Breast epithelium (tissue), 4 donors: ENCODE measurements at regions not wholly inside any gene's neighbourhood (a gene's known extent, or its start where the extent isn't known, plus 50 kb on each side); places are given as distances from the start of the nearest gene placed in this dataset.

Experiments
- DNase-seq, 2 donors: peaks; one replicate each; pipeline ENCODE4 v3.0.0-alpha.2; 2019; ENCODE audit warnings: low spot score in 2 of 2
- H3K27ac ChIP-seq, 2 donors: fragments of 200-600 bp; sonication (generic) in 1 of 2; one replicate each; pipeline ENCODE4 v1.5.1; 2016 to 2019; ENCODE audit warnings: mild to moderate bottlenecking in 1 of 2
- H3K27me3 ChIP-seq, 2 donors: fragments of 200-600 bp; sonication (generic) in 1 of 2; one replicate each; pipeline versions ENCODE4 v1.5.1 to v1.6.0; 2017 to 2019; ENCODE audit warnings: control low read depth in 1 of 2, mild to moderate bottlenecking in 1 of 2
- H3K36me3 ChIP-seq: fragments of 200-600 bp; one replicate; pipeline ENCODE4 v1.5.1; 2019
- H3K4me1 ChIP-seq, 2 donors: fragments of 200-600 bp; sonication (generic); one replicate each; pipeline ENCODE4 v1.5.1; 2016 to 2019; ENCODE audit warnings: control low read depth in 1 of 2
- H3K4me3 ChIP-seq, 3 donors: fragments of 200-600 bp; sonication (generic); 1 replicate in 2 of 3; 2 replicates in 1 of 3; pipeline ENCODE4 v1.5.1; 2016 to 2019; ENCODE audit warnings: mild to moderate bottlenecking in 3 of 3, moderate library complexity in 2 of 3
- H3K9me3 ChIP-seq, 2 donors: fragments of 200-600 bp; sonication (generic) in 1 of 2; one replicate each; pipeline ENCODE4 v1.5.1; 2016 to 2019; ENCODE audit warnings: control low read depth in 1 of 2
- POLR2A ChIP-seq: fragments of 450-650 bp; IDR thresholded peaks from one replicate; pipeline ENCODE4 v1.6.1; 2016; ENCODE audit warnings: antibody characterized with exemption, mild to moderate bottlenecking, moderate library complexity
- POLR2AphosphoS5 ChIP-seq, 3 donors: sonication (generic); formaldehyde crosslinking; IDR thresholded peaks; one replicate each; pipeline ENCODE4 v1.6.1; 2017; ENCODE audit warnings: antibody characterized with exemption in 3 of 3
- intact Hi-C: fragments of 100-400 bp; cut with DNase I; formaldehyde crosslinking; loops from one replicate; pipeline ENCODE4 v1.15.1; 2023; ENCODE audit warnings: low total_unique reads
- TF ChIP-seq, protein P1 (sequence below), 3 donors: fragments of 450-650 bp; IDR thresholded peaks; one replicate each; pipeline ENCODE4 v1.5.1; 2016 to 2017; ENCODE audit warnings: antibody characterized with exemption in 3 of 3, mild to moderate bottlenecking in 3 of 3, moderate library complexity in 3 of 3

DNA sequence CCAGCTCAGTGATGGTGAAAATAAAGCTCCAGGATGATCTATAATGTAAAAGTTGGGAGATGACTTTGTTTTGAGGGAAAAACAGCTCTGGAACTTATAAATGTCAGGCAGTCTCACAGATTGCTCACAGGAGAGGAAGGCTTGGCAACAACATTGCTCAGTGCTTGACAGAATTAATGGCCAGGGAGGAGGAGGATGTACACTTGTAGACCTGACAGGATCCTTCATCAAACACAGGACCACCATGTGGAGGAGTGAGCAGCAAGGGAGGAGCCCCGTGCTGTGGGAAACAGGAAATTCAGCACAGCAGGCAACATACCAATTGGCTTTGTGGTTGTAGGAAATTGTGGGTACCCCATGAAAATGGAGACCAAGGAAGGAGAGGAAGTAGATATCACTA is 291.8 kb upstream of the CAMK1G start:
- Histone ChIP-seq H3K36me3 (no peaks in the 10 kb centered on the region), H3K4me1 (no peaks in the 10 kb centered on the region), H3K4me3 (no peak overlapping the region), H3K27me3 (no peaks in the 10 kb centered on the region), H3K9me3 (no peaks in the 10 kb centered on the region), H3K27ac (no peak overlapping the region)
- intact Hi-C loops, result no loop called here
- no peak for TF ChIP-seq POLR2A
- TF ChIP-seq, protein P1, sequence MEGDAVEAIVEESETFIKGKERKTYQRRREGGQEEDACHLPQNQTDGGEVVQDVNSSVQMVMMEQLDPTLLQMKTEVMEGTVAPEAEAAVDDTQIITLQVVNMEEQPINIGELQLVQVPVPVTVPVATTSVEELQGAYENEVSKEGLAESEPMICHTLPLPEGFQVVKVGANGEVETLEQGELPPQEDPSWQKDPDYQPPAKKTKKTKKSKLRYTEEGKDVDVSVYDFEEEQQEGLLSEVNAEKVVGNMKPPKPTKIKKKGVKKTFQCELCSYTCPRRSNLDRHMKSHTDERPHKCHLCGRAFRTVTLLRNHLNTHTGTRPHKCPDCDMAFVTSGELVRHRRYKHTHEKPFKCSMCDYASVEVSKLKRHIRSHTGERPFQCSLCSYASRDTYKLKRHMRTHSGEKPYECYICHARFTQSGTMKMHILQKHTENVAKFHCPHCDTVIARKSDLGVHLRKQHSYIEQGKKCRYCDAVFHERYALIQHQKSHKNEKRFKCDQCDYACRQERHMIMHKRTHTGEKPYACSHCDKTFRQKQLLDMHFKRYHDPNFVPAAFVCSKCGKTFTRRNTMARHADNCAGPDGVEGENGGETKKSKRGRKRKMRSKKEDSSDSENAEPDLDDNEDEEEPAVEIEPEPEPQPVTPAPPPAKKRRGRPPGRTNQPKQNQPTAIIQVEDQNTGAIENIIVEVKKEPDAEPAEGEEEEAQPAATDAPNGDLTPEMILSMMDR (IDR thresholded peaks at IDR 0.05), result no peak
- no peak for TF ChIP-seq POLR2AphosphoS5 (IDR thresholded peaks at IDR 0.05)
- DNase-seq, result no peak

DNA sequence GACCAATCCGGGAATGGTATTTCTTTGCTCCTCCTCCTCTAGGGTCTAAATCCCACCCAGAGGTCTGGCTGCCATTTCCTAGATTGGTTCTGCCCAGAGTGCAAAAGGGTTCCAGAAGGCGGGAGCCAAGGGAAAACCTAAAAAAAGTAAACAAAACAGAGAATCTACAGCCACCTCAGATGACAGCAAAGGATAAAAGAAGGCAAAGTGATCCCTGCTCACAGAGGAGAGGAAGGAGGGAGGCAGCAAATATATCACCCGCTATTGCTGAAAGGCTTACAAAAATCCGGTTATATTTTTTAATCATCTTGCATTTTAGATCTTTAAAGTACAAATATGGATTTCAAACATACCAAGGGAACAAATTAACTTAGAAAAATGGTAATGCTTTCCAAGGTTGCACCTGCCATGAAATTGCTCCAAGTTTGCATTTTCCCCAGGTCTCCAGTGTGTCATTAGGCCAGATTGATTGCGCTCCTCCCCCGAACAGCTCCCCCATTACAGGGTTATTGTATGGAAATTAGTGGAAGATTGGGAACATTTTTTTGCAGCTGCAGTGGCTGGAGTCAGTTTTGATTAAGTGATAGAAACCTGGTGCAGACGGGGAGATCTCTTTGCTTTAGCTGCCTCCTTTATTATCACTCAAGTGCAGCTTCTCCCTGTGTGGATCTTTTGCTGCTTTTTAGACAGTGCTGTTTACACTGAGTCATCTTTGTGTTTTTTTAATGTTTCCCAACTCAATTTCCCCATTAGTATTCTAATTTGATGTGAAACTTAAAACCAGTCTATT is 280.5 kb upstream of the CAMK1G start:
- Histone ChIP-seq H3K4me1 (no peaks in the 10 kb centered on the region), H3K27me3 (peaks cover 0 to 7% of the 10 kb centered on the region in 2 donors), H3K36me3 (no peaks in the 10 kb centered on the region), H3K27ac (no peak overlapping the region), H3K9me3 (no peaks in the 10 kb centered on the region), H3K4me3 (no peak overlapping the region)
- DNase-seq, result no peak
- intact Hi-C loops, result loop anchor here (10.0 kb wide), 1 partner anchor 892 kb away; no protein-coding TSS in a partner anchor
- no peak for TF ChIP-seq POLR2A
- TF ChIP-seq POLR2AphosphoS5 (IDR thresholded peaks at IDR 0.05), result no peak
- TF ChIP-seq, protein P1 (IDR thresholded peaks at IDR 0.05), result no peak

DNA sequence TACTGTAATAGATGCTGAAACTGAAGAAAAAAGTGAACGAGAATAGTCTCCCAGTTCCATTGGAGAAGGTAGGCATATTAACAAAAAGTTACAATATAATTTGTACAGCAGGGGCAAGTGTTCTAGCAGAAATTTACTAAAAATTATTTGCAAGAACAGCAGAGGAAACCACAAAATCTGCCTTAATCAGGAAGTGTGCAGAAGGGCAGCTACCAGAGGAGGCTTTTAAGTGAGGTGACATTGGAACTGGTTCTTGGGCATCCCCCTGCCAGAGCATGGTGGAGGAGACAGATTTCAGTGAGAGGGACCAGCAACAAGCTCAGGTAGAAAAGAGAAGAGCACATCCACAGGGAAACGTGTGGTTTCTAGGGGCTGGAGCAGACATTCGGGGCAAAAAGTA is 279.3 kb upstream of the CAMK1G start:
- intact Hi-C loops, result loop anchor here (10.0 kb wide), 1 partner anchor 891 kb away; no protein-coding TSS in a partner anchor
- no peak overlapping the region for H3K27ac ChIP-seq
- H3K4me1 ChIP-seq, result no peaks in the 10 kb centered on the region
- H3K4me3 ChIP-seq, result no peak overlapping the region
- TF ChIP-seq, protein P1 (IDR thresholded peaks at IDR 0.05), result no peak
- no peak for TF ChIP-seq POLR2A
- TF ChIP-seq POLR2AphosphoS5 (IDR thresholded peaks at IDR 0.05), result no peak
- H3K27me3 ChIP-seq, result peaks cover 0 to 5% of the 10 kb centered on the region in 2 donors
- no peaks in the 10 kb centered on the region for H3K36me3 ChIP-seq
- DNase-seq, result no peak
- no peaks in the 10 kb centered on the region for H3K9me3 ChIP-seq

GRCh38 chr1:209305221-209305954 is 278.1 kb upstream of the CAMK1G start:
- Histone ChIP-seq H3K4me3 (no peak overlapping the region), H3K4me1 (no peaks in the 10 kb centered on the region), H3K36me3 (no peaks in the 10 kb centered on the region), H3K9me3 (no peaks in the 10 kb centered on the region), H3K27ac (no peak overlapping the region), H3K27me3 (peaks cover 0 to 4% of the 10 kb centered on the region in 2 donors)
- intact Hi-C loops, result loop anchor here (10.0 kb wide), 1 partner anchor 889 kb away; no protein-coding TSS in a partner anchor
- TF ChIP-seq, protein P1 (IDR thresholded peaks at IDR 0.05), result no peak
- TF ChIP-seq POLR2AphosphoS5 (IDR thresholded peaks at IDR 0.05), result no peak
- TF ChIP-seq POLR2A, result no peak
- DNase-seq, result no peak

- intact Hi-C loops, result loop anchor here (10.0 kb wide), 1 partner anchor 887 kb away; no protein-coding TSS in a partner anchor
- H3K36me3 ChIP-seq, result no peaks in the 10 kb centered on the region
- TF ChIP-seq, protein P1 (IDR thresholded peaks at IDR 0.05), result no peak
- TF ChIP-seq POLR2A (no peak), POLR2AphosphoS5 (IDR thresholded peaks at IDR 0.05) (no peak)
Observed at GRCh38 chr1:209307846-209308245, 275.7 kb upstream of the CAMK1G start.

More at GRCh38 chr1:209307846-209308245, 275.7 kb upstream of the CAMK1G start:
- no peak for DNase-seq
- H3K9me3 ChIP-seq, result no peaks in the 10 kb centered on the region
- H3K4me3 ChIP-seq, result no peak overlapping the region
- H3K27me3 ChIP-seq, result peaks cover 0 to 4% of the 10 kb centered on the region in 2 donors
- H3K4me1 ChIP-seq, result no peaks in the 10 kb centered on the region
- no peak overlapping the region for H3K27ac ChIP-seq
